ENCODE measurements at regions not wholly inside any gene's neighbourhood (a gene's known extent, or its start where the extent isn't known, plus 50 kb on each side); places are given as distances from the start of the nearest gene placed in this dataset.

DNA sequence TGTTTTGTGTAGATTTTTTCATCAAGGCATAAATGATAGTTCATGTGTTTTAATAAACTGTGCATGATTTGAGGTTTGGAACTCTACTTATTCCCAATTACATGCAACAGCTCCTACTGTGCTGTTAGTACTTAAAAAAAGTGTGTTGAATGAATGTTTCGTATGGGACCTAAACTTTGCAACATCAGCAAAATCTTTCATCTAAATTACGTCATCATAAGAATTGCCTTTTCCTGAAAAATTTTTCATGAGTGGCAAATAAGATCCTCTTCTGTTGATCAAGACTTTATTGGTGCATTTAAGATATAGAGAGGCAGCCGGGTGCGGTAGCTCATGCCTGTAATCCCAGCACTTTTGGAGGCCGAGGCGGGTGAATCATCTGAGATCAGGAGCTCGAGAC is 826.1 kb downstream of the SEMA5A start:
- CTCF ChIA-PET, result no interaction called here

GRCh38 chr5:8720506-8720905 is 825.4 kb downstream of the SEMA5A start:
- ChIA-PET CTCF (interaction anchor here (0.7 kb wide), 1 partner anchor 146 kb away, joined by 12 read pairs; no protein-coding TSS in a partner anchor), POLR2A (no interaction called here)
- DNase-seq (ENCODE audit: low read depth, low spot score), result no peak
- no peak overlapping the region for H3K27ac ChIP-seq (ENCODE audit: low read depth, low read length)
- no peaks in the 10 kb centered on the region for H3K9me3 ChIP-seq (ENCODE audit: control insufficient read depth, insufficient read depth, low read length)
- no peaks in the 10 kb centered on the region for H3K27me3 ChIP-seq (ENCODE audit: control insufficient read depth, insufficient read depth, low read length)
- TF ChIP-seq CTCF (IDR thresholded peaks at IDR 0.05; ENCODE audit: low read depth, low read length), result no peak
- H3K4me3 ChIP-seq (ENCODE audit: low read depth, low read length), result no peak overlapping the region

More for the DNA sequence above, 826.1 kb downstream of the SEMA5A start:
- no peak for TF ChIP-seq CTCF (IDR thresholded peaks at IDR 0.05; ENCODE audit: low read depth, low read length)
- POLR2A ChIA-PET, result no interaction called here
- H3K27me3 ChIP-seq (ENCODE audit: control insufficient read depth, insufficient read depth, low read length), result no peaks in the 10 kb centered on the region
- no peak for DNase-seq (ENCODE audit: low read depth, low spot score)
- no peak overlapping the region for H3K4me3 ChIP-seq (ENCODE audit: low read depth, low read length)
- H3K9me3 ChIP-seq (ENCODE audit: control insufficient read depth, insufficient read depth, low read length), result no peaks in the 10 kb centered on the region
- H3K27ac ChIP-seq (ENCODE audit: low read depth, low read length), result no peak overlapping the region

DNA sequence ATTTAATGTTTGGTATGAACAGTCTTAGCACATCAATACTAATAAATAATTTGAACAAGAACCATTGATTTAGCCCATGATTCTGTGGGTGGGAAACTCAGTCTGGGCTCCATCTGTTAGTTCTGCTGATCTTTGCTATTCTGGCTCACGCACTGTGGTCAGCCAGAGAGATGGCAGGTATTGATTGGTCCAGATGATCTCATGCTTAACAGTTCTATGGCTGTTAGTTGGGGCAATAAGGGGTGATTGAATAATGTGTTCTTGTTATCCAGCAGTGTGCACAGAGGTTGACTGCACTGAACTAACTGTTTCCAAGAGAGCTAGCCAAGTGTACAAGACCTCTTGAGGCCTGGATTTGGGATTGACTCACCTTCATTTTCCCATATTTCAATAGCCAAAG is 824.3 kb downstream of the SEMA5A start:
- peak; percentile 33 for DNase-seq (ENCODE audit: low read depth, low spot score)
- CTCF ChIA-PET, result no interaction called here
- no peak for TF ChIP-seq CTCF (IDR thresholded peaks at IDR 0.05; ENCODE audit: low read depth, low read length)
- no peak overlapping the region for H3K27ac ChIP-seq (ENCODE audit: low read depth, low read length)
- H3K27me3 ChIP-seq (ENCODE audit: control insufficient read depth, insufficient read depth, low read length), result no peaks in the 10 kb centered on the region
- POLR2A ChIA-PET, result no interaction called here
- no peaks in the 10 kb centered on the region for H3K9me3 ChIP-seq (ENCODE audit: control insufficient read depth, insufficient read depth, low read length)
- no peak overlapping the region for H3K4me3 ChIP-seq (ENCODE audit: low read depth, low read length)

DNA sequence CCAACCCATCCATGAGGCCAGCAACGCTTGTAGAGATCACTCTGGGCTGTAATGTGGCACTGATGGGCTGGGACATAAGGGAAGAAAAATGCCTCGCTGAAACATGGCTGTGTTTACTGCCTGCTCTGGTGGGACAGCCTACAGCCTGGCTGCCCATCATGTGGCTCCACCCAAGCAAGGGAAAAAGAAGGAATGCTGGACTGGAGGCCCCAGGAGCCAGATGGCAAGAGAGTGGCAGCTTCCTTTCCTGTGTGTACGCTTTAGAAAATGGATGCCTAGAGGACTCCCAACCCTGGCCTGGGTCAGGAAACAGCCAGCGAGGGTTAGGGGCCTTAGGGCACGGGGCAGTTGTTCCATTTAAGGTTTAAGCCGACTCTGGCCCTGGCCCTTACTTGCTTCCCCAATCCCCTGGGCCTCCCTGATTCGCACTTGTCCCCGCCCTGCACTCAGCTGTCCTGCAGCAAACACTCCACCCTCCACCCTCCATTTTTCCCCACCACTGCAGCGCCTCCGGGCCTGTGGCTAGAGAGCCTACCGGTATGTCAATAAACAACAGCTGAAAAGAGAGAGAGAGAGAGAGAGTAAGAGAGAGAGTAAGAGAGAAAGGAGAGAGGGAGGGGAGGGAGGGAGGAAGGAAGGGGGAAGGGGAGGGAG is 819.4 kb downstream of the SEMA5A start:
- TF ChIP-seq CTCF (IDR thresholded peaks at IDR 0.05; ENCODE audit: low read depth, low read length), result no peak
- DNase-seq (ENCODE audit: low read depth, low spot score), result no peak
- ChIA-PET POLR2A (no interaction called here), CTCF (no interaction called here)
- no peak overlapping the region for H3K27ac ChIP-seq (ENCODE audit: low read depth, low read length)
- H3K9me3 ChIP-seq (ENCODE audit: control insufficient read depth, insufficient read depth, low read length), result no peaks in the 10 kb centered on the region
- H3K4me3 ChIP-seq (ENCODE audit: low read depth, low read length), result no peak overlapping the region
- H3K27me3 ChIP-seq (ENCODE audit: control insufficient read depth, insufficient read depth, low read length), result no peaks in the 10 kb centered on the region

- Histone ChIP-seq H3K4me3 (ENCODE audit: low read depth, low read length) (no peak overlapping the region), H3K27me3 (ENCODE audit: control insufficient read depth, insufficient read depth, low read length) (no peaks in the 10 kb centered on the region), H3K27ac (ENCODE audit: low read depth, low read length) (no peak overlapping the region), H3K9me3 (ENCODE audit: control insufficient read depth, insufficient read depth, low read length) (no peaks in the 10 kb centered on the region)
- CTCF ChIA-PET, result interaction anchor here (0.8 kb wide), 1 partner anchor 12 kb away, joined by 3 read pairs; no protein-coding TSS in a partner anchor
- POLR2A ChIA-PET, result interaction anchor here (0.6 kb wide), 1 partner anchor 209 kb away, joined by 5 read pairs; no protein-coding TSS in a partner anchor
- no peak for TF ChIP-seq CTCF (IDR thresholded peaks at IDR 0.05; ENCODE audit: low read depth, low read length)
- no peak for DNase-seq (ENCODE audit: low read depth, low spot score)
These were observed 818.5 kb downstream of the SEMA5A start for GRCh38 chr5:8727396-8727795.

Data from AG04450 (cell line).